ENCODE measurements at regions not wholly inside any gene's neighbourhood (a gene's known extent, or its start where the extent isn't known, plus 50 kb on each side); places are given as distances from the start of the nearest gene placed in this dataset.

DNA sequence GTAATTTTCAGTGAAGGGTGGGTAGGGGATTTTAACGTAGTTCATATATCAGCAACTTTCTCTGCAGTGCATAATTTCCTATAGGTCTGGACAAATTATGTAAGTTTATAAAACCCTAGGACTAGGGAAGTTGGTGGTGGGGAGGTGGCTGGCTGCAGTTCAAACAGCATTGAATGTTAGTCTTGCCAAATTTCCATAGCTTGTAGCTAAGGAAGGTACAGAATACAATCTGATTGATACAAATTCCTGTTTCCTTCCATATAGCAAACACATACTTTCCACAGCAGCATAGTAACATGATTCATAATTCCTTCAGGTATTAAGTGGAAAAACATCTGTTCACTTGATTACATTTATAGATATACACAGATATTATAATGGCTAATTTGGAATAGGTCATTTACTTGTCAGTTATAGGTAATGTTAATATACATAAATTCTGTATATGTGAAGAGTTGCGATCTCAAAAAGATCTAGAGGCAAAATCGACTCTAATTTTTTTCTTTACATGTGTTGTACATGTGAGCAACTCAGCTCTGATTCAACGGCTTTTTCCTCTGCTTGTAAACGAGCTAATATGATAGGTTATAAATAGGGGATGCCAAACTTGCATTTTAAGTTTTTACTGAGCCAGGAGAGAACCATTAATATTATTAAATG, 233.4 kb upstream of the CSNK1A1L start:
- no peak overlapping the region for H3K4me3 ChIP-seq (ENCODE audit: low read depth, low read length)
- no peak for DNase-seq (ENCODE audit: low read depth)
- TF ChIP-seq MYC (IDR thresholded peaks at IDR 0.05; ENCODE audit: low read depth, low read length) (no peak), MAX (IDR thresholded peaks at IDR 0.05; ENCODE audit: low read depth, low read length) (no peak), POLR2A (IDR thresholded peaks at IDR 0.05; ENCODE audit: extremely low read depth, insufficient read length) (no peak), CTCF (IDR thresholded peaks at IDR 0.05; ENCODE audit: low read depth, low read length) (no peak)

DNA sequence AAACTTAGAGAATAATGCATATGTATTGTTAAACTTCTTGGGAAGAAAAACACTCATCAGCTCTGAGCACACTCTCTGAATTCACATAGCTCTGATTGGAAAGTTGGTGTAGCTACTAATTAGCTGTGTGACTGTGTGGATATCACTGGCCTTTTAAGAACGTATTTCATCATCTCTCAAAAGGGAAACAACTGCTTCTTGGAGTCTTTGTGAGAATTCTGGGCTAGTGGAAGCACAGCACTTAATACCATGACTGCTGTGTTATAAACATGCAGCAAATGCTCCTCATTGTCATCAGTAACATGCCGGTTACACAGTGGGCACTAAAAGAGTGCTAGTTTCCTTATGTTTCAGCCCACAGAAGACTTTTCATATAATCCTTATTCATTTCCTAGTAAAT, 220.9 kb upstream of the CSNK1A1L start:
- TF ChIP-seq MYC (IDR thresholded peaks at IDR 0.05; ENCODE audit: low read depth, low read length): no peak
- no peak for TF ChIP-seq POLR2A (IDR thresholded peaks at IDR 0.05; ENCODE audit: extremely low read depth, insufficient read length)
- no peak for TF ChIP-seq CTCF (IDR thresholded peaks at IDR 0.05; ENCODE audit: low read depth, low read length)
- TF ChIP-seq MAX (IDR thresholded peaks at IDR 0.05; ENCODE audit: low read depth, low read length): no peak
- H3K4me3 ChIP-seq (ENCODE audit: low read depth, low read length): no peak overlapping the region
- DNase-seq (ENCODE audit: low read depth): no peak

- TF ChIP-seq MAX (IDR thresholded peaks at IDR 0.05; ENCODE audit: low read depth, low read length): no peak
- TF ChIP-seq POLR2A (IDR thresholded peaks at IDR 0.05; ENCODE audit: extremely low read depth, insufficient read length): no peak
- TF ChIP-seq CTCF (IDR thresholded peaks at IDR 0.05; ENCODE audit: low read depth, low read length): no peak
- no peak for TF ChIP-seq MYC (IDR thresholded peaks at IDR 0.05; ENCODE audit: low read depth, low read length)
These were observed 213.6 kb upstream of the CSNK1A1L start for GRCh38 chr13:37319031-37319443.

DNA sequence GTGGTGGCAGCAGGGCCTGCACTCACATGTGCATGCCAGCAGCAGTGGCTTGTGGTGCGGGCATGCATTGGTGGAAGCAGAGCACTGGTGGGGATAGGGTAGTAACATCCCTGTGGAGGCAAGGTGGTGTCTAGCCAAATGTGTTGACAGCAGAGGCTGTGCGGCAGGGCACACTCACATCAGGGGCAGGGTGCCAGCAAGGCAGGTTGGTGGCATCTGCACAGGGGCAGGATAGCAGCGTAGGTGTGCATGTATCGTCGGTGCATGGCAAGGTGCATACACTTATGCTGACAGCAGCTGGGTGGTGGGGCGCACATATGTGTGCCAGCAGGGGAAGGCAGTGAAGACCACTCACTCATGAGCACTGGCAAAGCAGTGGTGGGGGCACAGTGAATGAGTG, 211.5 kb upstream of the CSNK1A1L start:
- no peak overlapping the region for H3K4me3 ChIP-seq (ENCODE audit: low read depth, low read length)
- TF ChIP-seq CTCF (IDR thresholded peaks at IDR 0.05; ENCODE audit: low read depth, low read length) (no peak), POLR2A (IDR thresholded peaks at IDR 0.05; ENCODE audit: extremely low read depth, insufficient read length) (no peak), MAX (IDR thresholded peaks at IDR 0.05; ENCODE audit: low read depth, low read length) (no peak), MYC (IDR thresholded peaks at IDR 0.05; ENCODE audit: low read depth, low read length) (no peak)
- DNase-seq (ENCODE audit: low read depth): no peak

More at GRCh38 chr13:37319031-37319443, 213.6 kb upstream of the CSNK1A1L start:
- no peak overlapping the region for H3K4me3 ChIP-seq (ENCODE audit: low read depth, low read length)
- DNase-seq (ENCODE audit: low read depth): no peak

DNA sequence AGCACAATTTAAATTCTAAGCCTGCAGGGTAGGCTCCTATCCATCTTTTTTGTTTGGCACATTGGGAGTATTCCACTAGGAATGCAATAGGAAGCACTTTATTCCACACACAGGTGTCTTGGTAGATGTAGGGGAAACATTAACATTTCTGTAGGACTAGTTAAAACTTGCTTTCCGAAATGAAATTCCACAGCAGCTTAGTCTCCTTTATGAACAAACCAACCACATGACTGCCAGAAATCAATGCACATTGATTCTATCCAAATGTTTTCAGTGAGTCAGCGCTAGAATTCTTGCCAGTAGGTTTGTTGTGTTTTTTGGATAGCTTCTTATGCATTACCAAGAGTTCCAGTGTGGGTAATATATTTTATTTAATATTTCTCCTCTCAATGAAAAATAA, 207.9 kb upstream of the CSNK1A1L start:
- no peak for TF ChIP-seq CTCF (IDR thresholded peaks at IDR 0.05; ENCODE audit: low read depth, low read length)
- TF ChIP-seq MYC (IDR thresholded peaks at IDR 0.05; ENCODE audit: low read depth, low read length): no peak
- no peak for TF ChIP-seq MAX (IDR thresholded peaks at IDR 0.05; ENCODE audit: low read depth, low read length)
- TF ChIP-seq POLR2A (IDR thresholded peaks at IDR 0.05; ENCODE audit: extremely low read depth, insufficient read length): no peak
- no peak overlapping the region for H3K4me3 ChIP-seq (ENCODE audit: low read depth, low read length)
- no peak for DNase-seq (ENCODE audit: low read depth)

Data from NB4 (cell line).